K562 (cell line): ENCODE measurements at regions not wholly inside any gene's neighbourhood (a gene's known extent, or its start where the extent isn't known, plus 50 kb on each side); places are given as distances from the start of the nearest gene placed in this dataset.

Experiments used
- ATAC-seq: fragments of 200-7000 bp; cut with Tn5 transposase; 3 replicates; pipeline ENCODE4 v1.9.1; 2020; ENCODE audit warnings: moderate library complexity
- BruUV-seq: library from RNA; stranded (reverse); fragments of 400-500 nt; replicated peaks from 2 replicates; lab custom pipeline; 2021; lab: Mats Ljungman, UMichigan
- CTCF ChIA-PET: fragments of 300-600 bp; formaldehyde crosslinking; extraction: SDS; loops from one replicate; lab custom pipeline; 2021; ENCODE audit warnings: low intra/inter-chr PET ratio; lab: Yijun Ruan, JAX
- POLR2A ChIA-PET: fragments of 300-600, 350-650 bp; sonication (Branson Sonifier 250); formaldehyde crosslinking; extraction: SDS; loops from one replicate; lab custom pipeline; 2021; ENCODE audit warnings: antibody characterized with exemption, inconsistent platforms; lab: Yijun Ruan, JAX
- DNase-seq, 4 experiments: peaks; one replicate each; pipeline versions ENCODE4 v3.0.0 to v3.0.0-alpha.2; 2011 to 2018; ENCODE audit warnings: low spot score in 3 of 4, mixed read lengths in 3 of 4; ENCODE audit errors: extremely low read depth in 1 of 4
- FAIRE-seq: peaks from 2 replicates; lab custom pipeline; 2011; peaks lifted over from hg19 to GRCh38; lab: Jason Lieb, UNC
- H2AFZ ChIP-seq: 2 replicates; pipeline ENCODE4 v1.6.0; 2011; ENCODE audit warnings: low read depth, low read length, control low read depth, inconsistent platforms
- H3K27ac ChIP-seq: fragments of 200-600 bp; 3 replicates; pipeline ENCODE4 v1.8.0; 2011; ENCODE audit warnings: low read depth, mild to moderate bottlenecking, control low read depth, inconsistent platforms, low read length, moderate library complexity, mixed read lengths; ENCODE audit errors: extremely low read depth
- H3K27me3 ChIP-seq, 2 experiments: fragments of 300-600 bp in 1 of 2; 2 replicates in 1 of 2; 3 replicates in 1 of 2; pipeline versions ENCODE4 v1.6.0 to v1.8.0; 2011; ENCODE audit warnings: inconsistent platforms in 2 of 2, low read length in 2 of 2, mild to moderate bottlenecking in 1 of 2, mixed read lengths in 1 of 2, moderate library complexity in 1 of 2; ENCODE audit not compliant: control insufficient read depth in 2 of 2, insufficient read depth in 2 of 2
- H3K36me3 ChIP-seq: fragments of 300-600 bp; 3 replicates; pipeline ENCODE4 v1.8.0; 2011; ENCODE audit warnings: mild to moderate bottlenecking, low read length, inconsistent platforms; ENCODE audit not compliant: control insufficient read depth, insufficient read depth
- H3K4me1 ChIP-seq, 2 experiments: fragments of 200-600 bp in 1 of 2; replicated peaks in 1 of 2; 2 replicates in 1 of 2; 3 replicates in 1 of 2; pipeline versions ENCODE4 v1.5.1 to v1.8.0; 2011; ENCODE audit warnings: inconsistent platforms in 2 of 2, low read length in 2 of 2, mild to moderate bottlenecking in 1 of 2, mixed read lengths in 1 of 2, moderate library complexity in 1 of 2; ENCODE audit not compliant: control insufficient read depth in 2 of 2, insufficient read depth in 2 of 2
- H3K4me2 ChIP-seq: 2 replicates; pipeline ENCODE4 v1.6.1; 2011; ENCODE audit warnings: low read length, control low read depth, inconsistent platforms, mixed read lengths; ENCODE audit not compliant: insufficient read depth
- H3K4me3 ChIP-seq: fragments of 200-600 bp; sonication (generic), shearing (Covaris generic); 2 replicates; pipeline ENCODE4 v1.5.1; 2016; ENCODE audit warnings: control low read depth, inconsistent platforms
- H3K79me2 ChIP-seq: fragments of 200-600 bp; 3 replicates; pipeline ENCODE4 v1.8.0; 2011; ENCODE audit warnings: low read length, inconsistent platforms; ENCODE audit not compliant: control insufficient read depth, insufficient read depth
- H3K9ac ChIP-seq, 2 experiments: 2 replicates each; pipeline versions ENCODE4 v1.6.0 to v1.6.1; 2011; ENCODE audit warnings: low read depth in 2 of 2, low read length in 2 of 2, control low read depth in 1 of 2, inconsistent platforms in 1 of 2, mild to moderate bottlenecking in 1 of 2, mixed read lengths in 1 of 2; ENCODE audit not compliant: insufficient read depth in 1 of 2
- H3K9me1 ChIP-seq: one replicate; pipeline ENCODE4 v1.6.0; 2011; ENCODE audit warnings: inconsistent platforms, mild to moderate bottlenecking, low read length, moderate library complexity; ENCODE audit not compliant: control insufficient read depth, insufficient read depth
- H3K9me3 ChIP-seq: replicated peaks from 2 replicates; pipeline ENCODE4 v1.5.1; 2011; ENCODE audit warnings: low read depth, low read length, inconsistent platforms; ENCODE audit not compliant: control insufficient read depth, insufficient read depth
- H4K20me1 ChIP-seq: replicated peaks from 2 replicates; pipeline ENCODE4 v1.6.1; 2011; ENCODE audit warnings: low read length, inconsistent platforms, mixed read lengths; ENCODE audit not compliant: control insufficient read depth, insufficient read depth
- EGR1 ChIP-seq: fragments of 450-650 bp; conservative IDR thresholded peaks from 2 replicates; pipeline ENCODE4 v1.6.1; 2017; ENCODE audit warnings: mild to moderate bottlenecking
- ETS2 ChIP-seq: IDR thresholded peaks from 2 replicates; pipeline ENCODE4 v1.6.1; 2016; ENCODE audit warnings: borderline replicate concordance, missing genetic modification characterization, mild to moderate bottlenecking, moderate library complexity, missing compliant biosample characterization; ENCODE audit not compliant: poor library complexity, severe bottlenecking
- ETV5 ChIP-seq: sonication (generic); formaldehyde crosslinking; IDR thresholded peaks from 2 replicates; pipeline ENCODE4 v1.4.0; 2020; ENCODE audit warnings: low read depth, mild to moderate bottlenecking, missing genetic modification reagents
- EZH2 ChIP-seq: IDR thresholded peaks from 2 replicates; pipeline ENCODE4 v1.6.1; 2012; ENCODE audit warnings: low read depth, mild to moderate bottlenecking, inconsistent platforms, low read length, borderline replicate concordance
- HSF4 ChIP-seq: fragments of 250-450 bp; sonication (Bioruptor Pico); IDR thresholded peaks from 2 replicates; pipeline ENCODE4 v2.1.2; 2022; ENCODE audit warnings: mild to moderate bottlenecking, moderate library complexity, borderline replicate concordance
- OTX1 ChIP-seq: fragments of 450-650 bp; formaldehyde crosslinking; IDR thresholded peaks from 2 replicates; pipeline ENCODE4 v1.4.0; 2022; ENCODE audit warnings: mild to moderate bottlenecking
- POLR2A ChIP-seq: fragments of 450-650 bp; conservative IDR thresholded peaks from 2 replicates; pipeline ENCODE4 v1.6.1; 2016
- SMARCB1 ChIP-seq: IDR thresholded peaks from 2 replicates; pipeline ENCODE4 v1.6.1; 2011; ENCODE audit warnings: improper control_type of control experiment, low read depth; ENCODE audit not compliant: insufficient read length
- ZNF133 ChIP-seq: fragments of 250-450 bp; sonication (Bioruptor Pico); IDR thresholded peaks from 2 replicates; pipeline ENCODE4 v1.4.0; 2020; ENCODE audit warnings: mild to moderate bottlenecking
- WGBS: fragments of 100-300 bp; shearing (Covaris generic); methylation state at CpG from one replicate; pipeline ENCODE4 v1.1.6; 2016; ENCODE audit warnings: low coverage, mixed read lengths; ENCODE audit not compliant: insufficient coverage; ENCODE audit errors: missing lambda C conversion rate; 5-methylcytosine and 5-hydroxymethylcytosine counted together
- in situ Hi-C: fragments of 300-500 bp; cut with MboI; formaldehyde crosslinking; loops from 4 replicates; pipeline ENCODE4 v1.15.0; 2018; ENCODE audit warnings: inconsistent platforms, mixed read lengths
- intact Hi-C: fragments of 100-400 bp; cut with micrococcal nuclease; formaldehyde crosslinking; loops from 2 replicates; pipeline ENCODE4 v1.14.2; 2022
- TF ChIP-seq, protein P1 (sequence below): fragments of 450-650 bp; formaldehyde crosslinking; IDR thresholded peaks from 2 replicates; pipeline ENCODE4 v1.4.0; 2020; ENCODE audit warnings: mild to moderate bottlenecking
- TF ChIP-seq, protein P2 (sequence below): fragments of 250-450 bp; sonication (Bioruptor Pico); IDR thresholded peaks from 2 replicates; pipeline ENCODE4 v1.4.0; 2020

DNA sequence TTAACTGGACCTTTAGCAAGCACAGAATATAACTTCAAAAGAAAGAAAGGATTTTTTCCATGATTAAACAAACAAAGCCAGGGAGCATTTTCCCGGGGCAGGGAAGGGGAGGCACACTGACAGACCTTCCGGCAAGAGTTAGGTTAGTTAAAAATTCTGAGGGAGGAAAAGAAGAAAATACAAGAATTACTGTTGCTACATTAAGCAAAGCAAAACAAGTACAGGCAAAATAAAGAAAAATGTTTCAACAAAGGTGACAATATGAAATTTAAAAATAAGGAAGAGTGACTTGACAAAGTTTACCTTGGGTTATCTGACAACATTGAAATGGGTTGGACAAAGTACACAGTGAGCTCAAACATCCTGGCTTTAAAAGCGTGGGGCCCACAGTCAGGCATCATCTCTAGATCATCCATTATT is 51.5 kb downstream of the KLF12 start:
- Histone ChIP-seq H3K9me3 (no peaks in the 10 kb centered on the region), H3K27ac (no peak overlapping the region), H3K9ac (no peak overlapping the region), H2AFZ (no peak overlapping the region), H3K9me1 (no peaks in the 10 kb centered on the region), H3K27me3 (no peaks in the 10 kb centered on the region), H3K79me2 (no peaks in the 10 kb centered on the region), H3K4me1 (no peaks in the 10 kb centered on the region), H3K4me2 (no peak overlapping the region), H3K4me3 (no peak overlapping the region)
- no peak for ATAC-seq
- BruUV-seq = no TSS peak
- POLR2A ChIA-PET = no interaction called here
- no peak for DNase-seq
- intact Hi-C loops (no loop called here), in situ Hi-C loops (no loop called here)
- CTCF ChIA-PET = no interaction called here
- TF ChIP-seq, protein P1, sequence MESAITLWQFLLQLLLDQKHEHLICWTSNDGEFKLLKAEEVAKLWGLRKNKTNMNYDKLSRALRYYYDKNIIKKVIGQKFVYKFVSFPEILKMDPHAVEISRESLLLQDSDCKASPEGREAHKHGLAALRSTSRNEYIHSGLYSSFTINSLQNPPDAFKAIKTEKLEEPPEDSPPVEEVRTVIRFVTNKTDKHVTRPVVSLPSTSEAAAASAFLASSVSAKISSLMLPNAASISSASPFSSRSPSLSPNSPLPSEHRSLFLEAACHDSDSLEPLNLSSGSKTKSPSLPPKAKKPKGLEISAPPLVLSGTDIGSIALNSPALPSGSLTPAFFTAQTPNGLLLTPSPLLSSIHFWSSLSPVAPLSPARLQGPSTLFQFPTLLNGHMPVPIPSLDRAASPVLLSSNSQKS = no peak
- TF ChIP-seq ZNF133 (CRISPR knock-in tag) = no peak
- no peak for TF ChIP-seq OTX1 (CRISPR knock-in tag)
- TF ChIP-seq EGR1 = no peak
- no peak for TF ChIP-seq HSF4 (CRISPR knock-in tag)
- no peak for TF ChIP-seq SMARCB1
- no peak for TF ChIP-seq POLR2A
- no peak for TF ChIP-seq EZH2
- TF ChIP-seq, protein P2, sequence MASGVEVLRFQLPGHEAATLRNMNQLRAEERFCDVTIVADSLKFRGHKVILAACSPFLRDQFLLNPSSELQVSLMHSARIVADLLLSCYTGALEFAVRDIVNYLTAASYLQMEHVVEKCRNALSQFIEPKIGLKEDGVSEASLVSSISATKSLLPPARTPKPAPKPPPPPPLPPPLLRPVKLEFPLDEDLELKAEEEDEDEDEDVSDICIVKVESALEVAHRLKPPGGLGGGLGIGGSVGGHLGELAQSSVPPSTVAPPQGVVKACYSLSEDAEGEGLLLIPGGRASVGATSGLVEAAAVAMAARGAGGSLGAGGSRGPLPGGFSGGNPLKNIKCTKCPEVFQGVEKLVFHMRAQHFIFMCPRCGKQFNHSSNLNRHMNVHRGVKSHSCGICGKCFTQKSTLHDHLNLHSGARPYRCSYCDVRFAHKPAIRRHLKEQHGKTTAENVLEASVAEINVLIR (CRISPR knock-in tag) = no peak
- TF ChIP-seq ETV5 (CRISPR knock-in tag) = no peak
- TF ChIP-seq ETS2 (tag) = no peak
- TF ChIP-seq, all 486 proteins: peak for 0
- no peaks in the 10 kb centered on the region for H4K20me1 ChIP-seq
- H3K36me3 ChIP-seq = no peaks in the 10 kb centered on the region
- WGBS = 0% methylated on average over 2 of the region's 3 CpGs
- no peak for FAIRE-seq
